Liver (tissue), 8 donors: ENCODE measurements at regions not wholly inside any gene's neighbourhood (a gene's known extent, or its start where the extent isn't known, plus 50 kb on each side); places are given as distances from the start of the nearest gene placed in this dataset.

ENCODE experiments used
- DNase-seq: peaks from one replicate; pipeline ENCODE4 v3.0.0-alpha.2; 2017; ENCODE audit warnings: low spot score
- H3K27ac ChIP-seq, 2 donors: one replicate each; pipeline ENCODE4 v1.7.0; 2013; ENCODE audit warnings: inconsistent platforms in 2 of 2, low read length in 2 of 2, control low read depth in 1 of 2, low read depth in 1 of 2, mild to moderate bottlenecking in 1 of 2
- H3K27me3 ChIP-seq, 4 donors: one replicate each; pipeline versions ENCODE4 v1.6.1 to v1.7.0; 2013; ENCODE audit warnings: low read length in 3 of 4, inconsistent platforms in 1 of 4, mild to moderate bottlenecking in 1 of 4, moderate library complexity in 1 of 4; ENCODE audit not compliant: control insufficient read depth in 4 of 4, insufficient read depth in 4 of 4
- H3K36me3 ChIP-seq, 4 donors: one replicate each; pipeline versions ENCODE4 v1.6.1 to v1.7.0; 2013; ENCODE audit warnings: low read length in 3 of 4, mild to moderate bottlenecking in 3 of 4, low read depth in 1 of 4, moderate library complexity in 1 of 4; ENCODE audit not compliant: control insufficient read depth in 4 of 4, insufficient read depth in 3 of 4
- H3K4me1 ChIP-seq, 4 donors: one replicate each; pipeline versions ENCODE4 v1.6.1 to v1.7.0; 2013; ENCODE audit warnings: low read length in 3 of 4, mild to moderate bottlenecking in 3 of 4, moderate library complexity in 1 of 4; ENCODE audit not compliant: control insufficient read depth in 4 of 4, insufficient read depth in 4 of 4
- H3K4me3 ChIP-seq, 3 donors: one replicate each; pipeline versions ENCODE4 v1.6.1 to v1.7.0; 2013; ENCODE audit warnings: low read length in 3 of 3, control low read depth in 1 of 3, low read depth in 1 of 3, mild to moderate bottlenecking in 1 of 3
- H3K9ac ChIP-seq, 2 donors: one replicate each; pipeline ENCODE4 v1.7.0; 2013; ENCODE audit warnings: low read length in 2 of 2, mild to moderate bottlenecking in 2 of 2, moderate library complexity in 2 of 2, control low read depth in 1 of 2, low read depth in 1 of 2
- H3K9me3 ChIP-seq, 4 donors: one replicate each; pipeline versions ENCODE4 v1.6.1 to v1.7.0; 2013; ENCODE audit warnings: low read length in 3 of 4; ENCODE audit not compliant: control insufficient read depth in 4 of 4
- ATF3 ChIP-seq: IDR thresholded peaks from 2 replicates; pipeline ENCODE4 v1.6.1; 2016; ENCODE audit warnings: antibody characterized with exemption
- EGR1 ChIP-seq, 2 donors: IDR thresholded peaks; 2 replicates each; pipeline ENCODE4 v1.6.1; 2016 to 2018; ENCODE audit warnings: antibody characterized with exemption in 2 of 2, low read depth in 2 of 2
- FOXA1 ChIP-seq: IDR thresholded peaks from 2 replicates; pipeline ENCODE4 v1.6.1; 2016; ENCODE audit warnings: antibody characterized with exemption
- FOXA2 ChIP-seq: IDR thresholded peaks from 2 replicates; pipeline ENCODE4 v1.6.1; 2016; ENCODE audit warnings: antibody characterized with exemption
- GABPA ChIP-seq, 2 donors: IDR thresholded peaks in 1 of 2; conservative IDR thresholded peaks in 1 of 2; 2 replicates each; pipeline ENCODE4 v1.6.1; 2016; ENCODE audit warnings: antibody characterized with exemption in 2 of 2, mild to moderate bottlenecking in 1 of 2, moderate library complexity in 1 of 2
- HNF4A ChIP-seq, 2 donors: conservative IDR thresholded peaks; 2 replicates each; pipeline ENCODE4 v1.6.1; 2016; ENCODE audit warnings: antibody characterized with exemption in 2 of 2, mild to moderate bottlenecking in 2 of 2
- HNF4G ChIP-seq: IDR thresholded peaks from 2 replicates; pipeline ENCODE4 v1.6.1; 2016; ENCODE audit warnings: antibody characterized with exemption
- JUND ChIP-seq, 2 donors: IDR thresholded peaks; 2 replicates each; pipeline ENCODE4 v1.6.1; 2016; ENCODE audit warnings: antibody characterized with exemption in 2 of 2
- MAX ChIP-seq: IDR thresholded peaks from 2 replicates; pipeline ENCODE4 v1.6.1; 2016; ENCODE audit warnings: antibody characterized with exemption
- NR2F2 ChIP-seq: IDR thresholded peaks from 2 replicates; pipeline ENCODE4 v1.6.1; 2016; ENCODE audit warnings: antibody characterized with exemption
- RAD21 ChIP-seq, 2 donors: IDR thresholded peaks; 2 replicates each; pipeline ENCODE4 v1.6.1; 2016; ENCODE audit warnings: antibody characterized with exemption in 2 of 2, mild to moderate bottlenecking in 2 of 2
- RXRA ChIP-seq, 2 donors: IDR thresholded peaks; 2 replicates each; pipeline ENCODE4 v1.6.1; 2017 to 2018; ENCODE audit warnings: antibody characterized with exemption in 2 of 2, mild to moderate bottlenecking in 1 of 2
- SP1 ChIP-seq: IDR thresholded peaks from 2 replicates; pipeline ENCODE4 v1.6.1; 2018; ENCODE audit warnings: antibody characterized with exemption, mild to moderate bottlenecking
- TAF1 ChIP-seq: conservative IDR thresholded peaks from 2 replicates; pipeline ENCODE4 v1.6.1; 2016; ENCODE audit warnings: antibody characterized with exemption, mild to moderate bottlenecking
- YY1 ChIP-seq: IDR thresholded peaks from 2 replicates; pipeline ENCODE4 v1.6.1; 2016; ENCODE audit warnings: antibody characterized with exemption, mild to moderate bottlenecking
- WGBS: extraction: QIAGEN DNeasy Blood & Tissue Kit; methylation state at CpG from one replicate; pipeline ENCODE4 v1.1.7; 2013; 5-methylcytosine and 5-hydroxymethylcytosine counted together
- TF ChIP-seq, protein P1 (sequence below): fragments of 150-350 bp; IDR thresholded peaks from 2 replicates; pipeline ENCODE4 v1.5.1; 2017; ENCODE audit warnings: improper control_type of control experiment, low read depth, low read length; ENCODE audit not compliant: missing input control
- TF ChIP-seq, protein P2 (sequence below): IDR thresholded peaks from 2 replicates; pipeline ENCODE4 v1.6.1; 2016; ENCODE audit warnings: antibody characterized with exemption, mild to moderate bottlenecking
- TF ChIP-seq, protein P3 (sequence below): IDR thresholded peaks from 2 replicates; pipeline ENCODE4 v1.6.1; 2016; ENCODE audit warnings: antibody characterized with exemption
- donor health status: healthy.
- donor health status: healthy.
- donor health status: healthy.
- donor health status: healthy.
- donor health status: healthy.

- H3K4me3 ChIP-seq: no peak overlapping the region
- no peak overlapping the region for H3K9ac ChIP-seq
- no peaks in the 10 kb centered on the region for H3K36me3 ChIP-seq
- 72% methylated on average over 2 of the region's 2 CpGs for WGBS
- H3K27me3 ChIP-seq: no peaks in the 10 kb centered on the region
- DNase-seq: no peak
- no peaks in the 10 kb centered on the region for H3K9me3 ChIP-seq
- H3K4me1 ChIP-seq: no peaks in the 10 kb centered on the region
- no peak overlapping the region for H3K27ac ChIP-seq
- TF ChIP-seq YY1 (no peak), TAF1 (no peak), FOXA1 (no peak), EGR1 (IDR thresholded peaks at IDR 0.05; ENCODE audit: low read depth in 2 of 2) (peak in 1 of 2 donors; percentile 14), JUND (IDR thresholded peaks at IDR 0.05) (peak in 1 of 2 donors; percentile 33), ATF3 (no peak), HNF4A (conservative IDR thresholded peaks at IDR 0.05) (peak in 1 of 2 donors; percentile 33), RAD21 (IDR thresholded peaks at IDR 0.05) (peak in 1 of 2 donors; percentile 22), RXRA (IDR thresholded peaks at IDR 0.05) (peak; percentile 69 to 72), FOXA2 (no peak), SP1 (no peak), NR2F2 (no peak), GABPA (IDR thresholded peaks at IDR 0.05 in 1 of 2, conservative IDR thresholded peaks at IDR 0.05 in 1 of 2) (no peak), HNF4G (no peak), MAX (peak; percentile 59)
- TF ChIP-seq, protein P1, sequence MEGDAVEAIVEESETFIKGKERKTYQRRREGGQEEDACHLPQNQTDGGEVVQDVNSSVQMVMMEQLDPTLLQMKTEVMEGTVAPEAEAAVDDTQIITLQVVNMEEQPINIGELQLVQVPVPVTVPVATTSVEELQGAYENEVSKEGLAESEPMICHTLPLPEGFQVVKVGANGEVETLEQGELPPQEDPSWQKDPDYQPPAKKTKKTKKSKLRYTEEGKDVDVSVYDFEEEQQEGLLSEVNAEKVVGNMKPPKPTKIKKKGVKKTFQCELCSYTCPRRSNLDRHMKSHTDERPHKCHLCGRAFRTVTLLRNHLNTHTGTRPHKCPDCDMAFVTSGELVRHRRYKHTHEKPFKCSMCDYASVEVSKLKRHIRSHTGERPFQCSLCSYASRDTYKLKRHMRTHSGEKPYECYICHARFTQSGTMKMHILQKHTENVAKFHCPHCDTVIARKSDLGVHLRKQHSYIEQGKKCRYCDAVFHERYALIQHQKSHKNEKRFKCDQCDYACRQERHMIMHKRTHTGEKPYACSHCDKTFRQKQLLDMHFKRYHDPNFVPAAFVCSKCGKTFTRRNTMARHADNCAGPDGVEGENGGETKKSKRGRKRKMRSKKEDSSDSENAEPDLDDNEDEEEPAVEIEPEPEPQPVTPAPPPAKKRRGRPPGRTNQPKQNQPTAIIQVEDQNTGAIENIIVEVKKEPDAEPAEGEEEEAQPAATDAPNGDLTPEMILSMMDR: no peak
- TF ChIP-seq, protein P2, sequence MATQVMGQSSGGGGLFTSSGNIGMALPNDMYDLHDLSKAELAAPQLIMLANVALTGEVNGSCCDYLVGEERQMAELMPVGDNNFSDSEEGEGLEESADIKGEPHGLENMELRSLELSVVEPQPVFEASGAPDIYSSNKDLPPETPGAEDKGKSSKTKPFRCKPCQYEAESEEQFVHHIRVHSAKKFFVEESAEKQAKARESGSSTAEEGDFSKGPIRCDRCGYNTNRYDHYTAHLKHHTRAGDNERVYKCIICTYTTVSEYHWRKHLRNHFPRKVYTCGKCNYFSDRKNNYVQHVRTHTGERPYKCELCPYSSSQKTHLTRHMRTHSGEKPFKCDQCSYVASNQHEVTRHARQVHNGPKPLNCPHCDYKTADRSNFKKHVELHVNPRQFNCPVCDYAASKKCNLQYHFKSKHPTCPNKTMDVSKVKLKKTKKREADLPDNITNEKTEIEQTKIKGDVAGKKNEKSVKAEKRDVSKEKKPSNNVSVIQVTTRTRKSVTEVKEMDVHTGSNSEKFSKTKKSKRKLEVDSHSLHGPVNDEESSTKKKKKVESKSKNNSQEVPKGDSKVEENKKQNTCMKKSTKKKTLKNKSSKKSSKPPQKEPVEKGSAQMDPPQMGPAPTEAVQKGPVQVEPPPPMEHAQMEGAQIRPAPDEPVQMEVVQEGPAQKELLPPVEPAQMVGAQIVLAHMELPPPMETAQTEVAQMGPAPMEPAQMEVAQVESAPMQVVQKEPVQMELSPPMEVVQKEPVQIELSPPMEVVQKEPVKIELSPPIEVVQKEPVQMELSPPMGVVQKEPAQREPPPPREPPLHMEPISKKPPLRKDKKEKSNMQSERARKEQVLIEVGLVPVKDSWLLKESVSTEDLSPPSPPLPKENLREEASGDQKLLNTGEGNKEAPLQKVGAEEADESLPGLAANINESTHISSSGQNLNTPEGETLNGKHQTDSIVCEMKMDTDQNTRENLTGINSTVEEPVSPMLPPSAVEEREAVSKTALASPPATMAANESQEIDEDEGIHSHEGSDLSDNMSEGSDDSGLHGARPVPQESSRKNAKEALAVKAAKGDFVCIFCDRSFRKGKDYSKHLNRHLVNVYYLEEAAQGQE: no peak
- TF ChIP-seq, protein P3, sequence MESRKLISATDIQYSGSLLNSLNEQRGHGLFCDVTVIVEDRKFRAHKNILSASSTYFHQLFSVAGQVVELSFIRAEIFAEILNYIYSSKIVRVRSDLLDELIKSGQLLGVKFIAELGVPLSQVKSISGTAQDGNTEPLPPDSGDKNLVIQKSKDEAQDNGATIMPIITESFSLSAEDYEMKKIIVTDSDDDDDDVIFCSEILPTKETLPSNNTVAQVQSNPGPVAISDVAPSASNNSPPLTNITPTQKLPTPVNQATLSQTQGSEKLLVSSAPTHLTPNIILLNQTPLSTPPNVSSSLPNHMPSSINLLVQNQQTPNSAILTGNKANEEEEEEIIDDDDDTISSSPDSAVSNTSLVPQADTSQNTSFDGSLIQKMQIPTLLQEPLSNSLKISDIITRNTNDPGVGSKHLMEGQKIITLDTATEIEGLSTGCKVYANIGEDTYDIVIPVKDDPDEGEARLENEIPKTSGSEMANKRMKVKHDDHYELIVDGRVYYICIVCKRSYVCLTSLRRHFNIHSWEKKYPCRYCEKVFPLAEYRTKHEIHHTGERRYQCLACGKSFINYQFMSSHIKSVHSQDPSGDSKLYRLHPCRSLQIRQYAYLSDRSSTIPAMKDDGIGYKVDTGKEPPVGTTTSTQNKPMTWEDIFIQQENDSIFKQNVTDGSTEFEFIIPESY: no peak
Observed at GRCh38 chr9:87786423-87786822, 60.5 kb downstream of the CTSL start.
